Stimulated activated memory B cell treated with anti-CD40 and anti-IgM and Interleukin-4, amounts not matched to agents 10 μg/mL and 1 μg/mL and 100 μg/mL, for 72 hours (primary cell): ENCODE measurements at regions not wholly inside any gene's neighbourhood (a gene's known extent, or its start where the extent isn't known, plus 50 kb on each side); places are given as distances from the start of the nearest gene placed in this dataset.
A peak's percentile ranks its signal among the peaks of the same experiment; 100 is the strongest.

Experiments used
- ATAC-seq: fragments of 150-1000 bp; cut with Tn5 transposase; 2 replicates; pipeline ENCODE4 v1.10.0; 2021
- H3K27ac Mint-ChIP-seq: one replicate; pipeline ENCODE4 v1.8.0; 2022; ENCODE audit warnings: mild to moderate bottlenecking, mixed read lengths
- H3K27me3 Mint-ChIP-seq: one replicate; pipeline ENCODE4 v1.8.0; 2022; ENCODE audit warnings: mixed read lengths
- H3K36me3 Mint-ChIP-seq: one replicate; pipeline ENCODE4 v1.8.0; 2022; ENCODE audit warnings: mixed read lengths
- H3K4me1 Mint-ChIP-seq: one replicate; pipeline ENCODE4 v1.8.0; 2022; ENCODE audit warnings: mixed read lengths
- H3K4me3 Mint-ChIP-seq: one replicate; pipeline ENCODE4 v1.8.0; 2022; ENCODE audit warnings: mild to moderate bottlenecking, moderate library complexity, mixed read lengths
- H3K9me3 Mint-ChIP-seq: one replicate; pipeline ENCODE4 v1.8.0; 2022; ENCODE audit warnings: mixed read lengths

DNA sequence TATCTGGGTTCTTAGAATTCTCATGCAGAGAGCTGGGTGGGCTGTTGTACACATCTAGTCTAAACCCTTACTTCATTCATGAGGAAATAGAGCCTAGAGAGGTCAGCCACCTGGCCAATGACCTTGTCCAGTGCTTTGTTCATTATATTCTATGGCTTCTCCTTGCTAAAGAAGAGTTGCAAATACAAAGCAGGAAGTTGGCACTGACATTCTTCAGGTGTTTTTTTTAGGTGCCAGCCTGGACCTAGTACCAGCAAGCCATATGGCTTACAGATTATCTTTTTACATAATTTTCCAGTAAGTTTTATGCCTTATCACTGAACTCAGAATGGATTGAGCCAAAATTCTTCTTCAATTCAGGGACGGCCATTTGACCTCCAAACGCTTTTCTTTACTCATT is 54.7 kb upstream of the PGM2 start:
- no peaks in the 10 kb centered on the region for H3K36me3 Mint-ChIP-seq
- no peaks in the 10 kb centered on the region for H3K27me3 Mint-ChIP-seq
- H3K4me1 Mint-ChIP-seq, result no peaks in the 10 kb centered on the region
- ATAC-seq, result no peak
- H3K9me3 Mint-ChIP-seq, result no peaks in the 10 kb centered on the region
- H3K4me3 Mint-ChIP-seq, result no peak overlapping the region
- H3K27ac Mint-ChIP-seq, result no peak overlapping the region

DNA sequence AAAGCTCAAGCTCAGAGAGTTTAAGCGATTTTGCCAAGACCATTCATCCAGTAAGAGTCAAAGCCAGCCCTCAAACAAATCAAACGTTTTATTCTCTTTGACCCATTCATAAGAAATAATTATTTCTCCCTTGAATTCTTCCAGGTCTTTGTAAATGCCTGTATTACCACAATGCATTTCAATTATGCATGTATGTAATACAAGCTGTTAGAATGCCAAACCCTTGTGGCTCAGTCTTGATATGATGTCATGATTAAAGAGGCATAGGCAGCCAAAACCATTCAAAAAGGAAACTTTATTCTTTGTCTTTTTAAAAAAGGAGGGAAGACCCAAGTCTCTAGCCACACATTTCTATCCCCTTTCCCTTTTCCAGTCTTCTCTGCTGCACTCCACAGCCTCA is 56.5 kb upstream of the PGM2 start:
- Mint-ChIP-seq H3K27ac (no peak overlapping the region), H3K27me3 (no peaks in the 10 kb centered on the region), H3K4me1 (peaks cover 6% of the 10 kb centered on the region), H3K4me3 (no peak overlapping the region), H3K9me3 (no peaks in the 10 kb centered on the region), H3K36me3 (no peaks in the 10 kb centered on the region)
- ATAC-seq, result no peak

DNA sequence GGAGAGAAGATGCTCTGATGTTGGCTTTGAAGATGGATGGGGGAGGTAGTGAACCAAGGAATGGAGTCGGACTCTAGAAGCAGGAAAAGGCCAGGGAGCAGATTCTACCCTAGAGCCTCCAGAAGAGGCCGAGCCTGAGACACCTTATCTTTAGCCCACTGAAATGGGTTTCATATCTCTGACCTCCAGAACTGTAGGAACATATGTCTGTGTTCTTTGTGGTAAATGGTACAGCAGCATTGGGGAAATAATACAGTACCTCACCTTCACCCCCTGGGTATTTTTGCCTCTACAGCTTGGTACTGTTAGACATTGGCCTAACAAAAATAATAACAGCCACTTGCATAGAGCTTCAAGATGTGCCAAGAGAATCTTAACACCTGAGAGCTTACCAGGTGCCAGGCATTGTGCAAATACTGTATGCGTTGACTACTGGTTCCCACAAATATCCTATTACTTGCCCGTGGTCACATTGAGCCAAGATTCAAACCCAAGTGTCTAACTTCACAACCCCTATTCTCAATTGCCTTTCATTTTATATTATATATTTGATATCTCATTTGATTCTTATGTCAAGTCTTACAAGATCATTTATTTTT is 57.0 kb upstream of the PGM2 start:
- H3K4me3 Mint-ChIP-seq, result no peak overlapping the region
- H3K9me3 Mint-ChIP-seq, result no peaks in the 10 kb centered on the region
- H3K27ac Mint-ChIP-seq, result no peak overlapping the region
- H3K27me3 Mint-ChIP-seq, result no peaks in the 10 kb centered on the region
- H3K4me1 Mint-ChIP-seq, result peaks cover 6% of the 10 kb centered on the region
- ATAC-seq, result no peak
- H3K36me3 Mint-ChIP-seq, result no peaks in the 10 kb centered on the region

DNA sequence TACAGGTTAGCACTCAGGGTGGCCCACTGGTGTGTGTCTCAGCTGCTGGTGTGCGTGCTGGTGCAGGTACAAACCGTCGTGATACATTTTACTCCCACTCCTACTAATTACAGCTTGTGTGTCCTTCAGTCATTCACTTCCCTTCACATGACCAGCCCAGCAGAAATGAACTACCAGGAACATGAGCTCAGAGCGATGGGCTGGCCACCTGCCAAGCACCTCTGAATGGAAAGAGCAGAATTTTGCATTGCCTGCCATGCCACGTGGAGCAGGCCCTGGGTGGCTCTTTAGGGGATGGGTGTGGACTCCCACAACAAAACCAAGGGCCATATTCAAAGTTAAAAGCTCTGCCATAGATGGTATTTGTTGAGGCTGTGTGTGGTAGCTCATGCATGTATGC is 58.9 kb upstream of the PGM2 start:
- H3K27me3 Mint-ChIP-seq, result no peaks in the 10 kb centered on the region

DNA sequence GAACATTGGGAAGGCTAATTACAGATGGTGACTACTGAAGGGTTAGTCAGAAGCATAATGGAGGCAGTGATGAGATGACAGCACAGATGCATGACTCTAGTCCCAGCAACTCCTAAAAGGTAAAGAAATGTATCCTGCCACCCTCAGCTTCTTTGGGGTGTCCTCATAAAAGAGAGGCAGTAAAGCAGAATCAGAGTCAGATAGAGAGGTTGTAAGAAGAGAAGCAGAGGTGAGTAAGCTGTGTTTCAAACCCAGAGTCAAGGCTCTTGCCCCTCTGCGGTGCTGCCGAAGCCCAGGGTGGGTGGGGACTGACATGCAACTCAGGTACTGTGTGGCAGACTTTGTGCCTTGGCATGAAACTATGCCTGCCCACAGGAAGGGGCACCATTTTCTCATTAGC is 59.5 kb upstream of the PGM2 start:
- no peak for ATAC-seq
- H3K27ac Mint-ChIP-seq, result no peak overlapping the region
- H3K27me3 Mint-ChIP-seq, result no peaks in the 10 kb centered on the region
- H3K9me3 Mint-ChIP-seq, result no peaks in the 10 kb centered on the region
- H3K36me3 Mint-ChIP-seq, result no peaks in the 10 kb centered on the region
- peaks cover 6% of the 10 kb centered on the region for H3K4me1 Mint-ChIP-seq
- no peak overlapping the region for H3K4me3 Mint-ChIP-seq

More for the DNA sequence above, 58.9 kb upstream of the PGM2 start:
- H3K27ac Mint-ChIP-seq, result no peak overlapping the region
- no peaks in the 10 kb centered on the region for H3K36me3 Mint-ChIP-seq
- H3K4me3 Mint-ChIP-seq, result no peak overlapping the region
- H3K9me3 Mint-ChIP-seq, result no peaks in the 10 kb centered on the region
- H3K4me1 Mint-ChIP-seq, result peaks cover 6% of the 10 kb centered on the region
- ATAC-seq, result no peak

DNA sequence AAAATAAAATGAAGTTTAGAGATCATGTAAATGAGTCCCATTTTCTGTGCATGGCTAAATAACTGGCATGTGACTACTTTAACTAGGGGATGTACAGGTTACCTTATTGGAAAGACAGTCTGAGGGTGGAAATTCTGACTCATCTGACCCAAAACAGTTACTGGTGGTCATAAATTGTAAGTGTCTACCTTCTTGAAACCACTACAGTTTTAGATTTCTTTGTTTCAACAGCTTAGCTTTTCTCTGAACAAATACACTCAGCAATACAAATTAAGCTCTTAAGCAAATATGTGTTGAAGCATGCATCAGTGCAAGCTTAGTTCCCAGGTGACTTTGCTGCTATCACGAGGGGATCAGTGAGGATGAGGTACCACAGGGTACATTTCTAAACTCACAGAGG is 60.7 kb upstream of the PGM2 start:
- H3K27ac Mint-ChIP-seq, result no peak overlapping the region
- peaks cover 6% of the 10 kb centered on the region for H3K4me1 Mint-ChIP-seq
- ATAC-seq, result peak; percentile 47
- H3K4me3 Mint-ChIP-seq, result no peak overlapping the region
- H3K9me3 Mint-ChIP-seq, result no peaks in the 10 kb centered on the region
- no peaks in the 10 kb centered on the region for H3K36me3 Mint-ChIP-seq
- no peaks in the 10 kb centered on the region for H3K27me3 Mint-ChIP-seq

DNA sequence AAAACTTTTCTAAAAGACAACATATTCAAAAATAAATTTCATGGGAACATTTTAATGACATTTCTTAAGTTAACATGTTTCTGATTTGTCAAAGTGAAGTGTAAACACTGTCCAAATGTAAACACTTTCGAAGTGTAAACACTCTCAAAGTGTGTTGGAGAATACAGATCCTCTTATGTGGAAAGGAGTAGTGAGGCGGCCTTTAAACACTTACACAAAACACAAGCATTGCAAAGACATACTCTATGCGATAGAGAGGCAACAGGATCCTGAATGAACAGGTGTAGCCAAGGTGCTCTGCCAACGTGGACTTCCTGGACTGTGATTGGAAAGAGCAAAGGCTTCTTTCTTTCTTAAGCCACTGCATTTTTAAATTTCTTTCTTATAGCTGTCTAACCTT is 62.7 kb upstream of the PGM2 start:
- Mint-ChIP-seq H3K4me3 (no peak overlapping the region), H3K27me3 (no peaks in the 10 kb centered on the region), H3K36me3 (no peaks in the 10 kb centered on the region), H3K4me1 (peaks cover 6% of the 10 kb centered on the region), H3K27ac (no peak overlapping the region), H3K9me3 (no peaks in the 10 kb centered on the region)
- ATAC-seq, result no peak

DNA sequence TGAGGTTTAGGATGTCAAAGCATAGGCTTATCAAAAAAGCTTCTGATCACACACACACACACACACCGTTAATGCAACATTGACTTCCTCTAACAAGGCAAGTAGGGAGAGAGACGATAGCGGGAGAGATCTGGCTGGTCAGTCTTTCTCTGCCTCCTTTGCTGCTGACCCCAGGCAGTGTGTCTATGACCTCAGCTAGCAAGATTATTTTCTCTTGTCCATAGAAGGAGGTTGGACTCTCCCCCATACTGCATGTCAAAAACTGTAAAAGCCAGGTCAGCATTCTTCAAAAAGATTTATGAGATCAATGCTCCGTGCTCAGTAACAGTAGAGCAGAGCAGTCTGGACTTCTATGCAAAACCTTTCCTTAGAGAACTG is 63.5 kb upstream of the PGM2 start:
- H3K27me3 Mint-ChIP-seq, result no peaks in the 10 kb centered on the region

DNA sequence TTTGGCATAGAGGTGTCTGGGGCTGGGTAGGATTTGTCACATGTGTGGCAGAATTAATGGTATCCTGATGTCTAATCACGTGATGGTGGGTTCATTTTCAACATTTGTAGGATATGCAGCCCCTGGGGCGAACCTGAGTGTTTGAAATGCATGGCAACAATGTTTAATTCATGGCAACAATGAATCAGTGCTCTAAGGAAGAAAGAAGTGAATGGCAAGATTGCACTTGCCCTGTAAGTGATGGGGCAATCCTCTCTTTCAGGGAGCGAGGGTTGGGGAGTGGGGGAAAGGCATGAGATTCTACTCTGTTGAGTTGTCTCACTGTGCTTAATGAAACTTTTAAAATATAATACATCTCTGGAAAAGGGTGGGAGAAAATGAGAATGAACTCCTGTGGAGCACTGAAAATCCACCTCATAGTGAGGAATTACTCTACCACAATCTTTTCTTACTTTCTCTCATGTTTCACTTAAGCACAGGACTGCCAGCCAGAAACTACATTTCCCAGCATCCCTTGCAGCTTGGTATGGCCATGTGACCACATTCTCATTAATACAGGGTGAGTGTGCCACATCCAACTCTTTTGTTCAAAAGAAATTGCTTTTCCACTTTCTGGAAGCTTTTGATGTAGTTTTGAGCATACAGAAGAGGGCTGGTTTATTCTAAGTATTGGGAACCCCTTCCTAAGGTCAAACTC is 64.0 kb upstream of the PGM2 start:
- H3K36me3 Mint-ChIP-seq, result no peaks in the 10 kb centered on the region
- H3K27me3 Mint-ChIP-seq, result no peaks in the 10 kb centered on the region
- no peak overlapping the region for H3K4me3 Mint-ChIP-seq
- H3K4me1 Mint-ChIP-seq, result peaks cover 16% of the 10 kb centered on the region
- H3K27ac Mint-ChIP-seq, result no peak overlapping the region
- H3K9me3 Mint-ChIP-seq, result no peaks in the 10 kb centered on the region
- ATAC-seq, result no peak

More for the DNA sequence above, 63.5 kb upstream of the PGM2 start:
- H3K4me3 Mint-ChIP-seq, result no peak overlapping the region
- no peak for ATAC-seq
- no peaks in the 10 kb centered on the region for H3K9me3 Mint-ChIP-seq
- no peaks in the 10 kb centered on the region for H3K36me3 Mint-ChIP-seq
- H3K4me1 Mint-ChIP-seq, result peaks cover 11% of the 10 kb centered on the region
- H3K27ac Mint-ChIP-seq, result no peak overlapping the region

DNA sequence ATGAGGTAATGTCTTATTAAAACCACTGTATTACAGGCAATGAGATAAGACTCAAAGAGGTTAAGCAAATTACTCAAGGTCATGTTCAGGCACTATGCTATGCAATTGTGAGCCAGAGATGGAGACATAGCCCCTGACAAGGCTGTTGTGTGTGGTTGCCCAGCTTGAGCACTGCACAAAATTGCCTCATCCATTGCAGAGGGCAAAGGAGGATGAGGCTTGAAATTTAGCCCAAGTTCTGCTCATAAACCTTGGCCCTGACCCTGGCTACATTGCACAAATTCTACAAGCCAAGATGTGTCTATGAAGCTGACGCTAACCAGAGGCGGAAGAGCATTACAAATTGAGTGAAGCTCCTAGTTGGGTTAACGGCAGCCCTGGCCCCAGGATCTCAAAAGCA is 65.6 kb upstream of the PGM2 start:
- no peaks in the 10 kb centered on the region for H3K36me3 Mint-ChIP-seq
- H3K4me1 Mint-ChIP-seq, result peaks cover 15% of the 10 kb centered on the region
- H3K27ac Mint-ChIP-seq, result no peak overlapping the region
- H3K9me3 Mint-ChIP-seq, result no peaks in the 10 kb centered on the region
- no peaks in the 10 kb centered on the region for H3K27me3 Mint-ChIP-seq
- no peak for ATAC-seq
- H3K4me3 Mint-ChIP-seq, result no peak overlapping the region

DNA sequence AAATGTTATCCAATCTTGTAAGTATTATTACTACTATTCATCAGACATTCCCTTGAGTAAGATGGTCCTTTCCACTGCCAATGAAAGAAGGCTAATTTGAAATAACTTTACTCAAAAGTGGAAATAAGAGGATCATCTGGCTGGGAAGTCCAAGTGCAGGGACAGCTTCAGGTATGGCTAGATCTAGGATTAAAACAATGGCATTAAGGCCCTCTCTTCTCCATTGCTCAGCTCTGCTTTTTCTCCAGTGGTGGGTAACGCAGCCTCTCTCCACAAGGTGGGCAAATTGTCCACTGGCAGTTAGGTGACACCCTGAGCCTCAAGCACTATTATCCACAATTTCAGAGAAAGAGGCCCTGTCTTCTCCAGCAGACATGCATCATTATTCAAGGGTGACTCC is 66.7 kb upstream of the PGM2 start:
- Mint-ChIP-seq H3K36me3 (no peaks in the 10 kb centered on the region), H3K27me3 (no peaks in the 10 kb centered on the region), H3K4me3 (no peak overlapping the region), H3K27ac (no peak overlapping the region), H3K4me1 (peaks cover 13% of the 10 kb centered on the region), H3K9me3 (no peaks in the 10 kb centered on the region)
- no peak for ATAC-seq

DNA sequence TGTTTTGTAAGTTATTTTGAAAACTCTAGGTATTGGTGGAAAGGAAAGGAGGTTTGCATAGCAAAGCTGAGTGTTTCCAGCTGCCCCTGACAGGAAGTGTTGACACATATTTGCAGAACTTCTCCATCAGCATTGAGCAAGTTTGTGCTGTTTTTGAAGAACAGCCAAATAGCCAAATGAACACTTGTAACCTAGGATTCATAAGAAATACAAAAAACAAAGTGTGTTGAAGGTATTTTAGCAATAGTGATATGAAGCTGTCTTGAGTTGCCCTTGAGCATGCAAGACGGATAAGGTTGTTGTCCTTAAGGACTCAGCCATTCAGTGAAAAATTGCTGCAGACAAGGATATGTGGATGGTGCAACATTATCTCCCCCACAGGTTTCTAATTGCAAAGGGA is 68.3 kb upstream of the PGM2 start:
- peaks cover 23% of the 10 kb centered on the region for H3K4me1 Mint-ChIP-seq

DNA sequence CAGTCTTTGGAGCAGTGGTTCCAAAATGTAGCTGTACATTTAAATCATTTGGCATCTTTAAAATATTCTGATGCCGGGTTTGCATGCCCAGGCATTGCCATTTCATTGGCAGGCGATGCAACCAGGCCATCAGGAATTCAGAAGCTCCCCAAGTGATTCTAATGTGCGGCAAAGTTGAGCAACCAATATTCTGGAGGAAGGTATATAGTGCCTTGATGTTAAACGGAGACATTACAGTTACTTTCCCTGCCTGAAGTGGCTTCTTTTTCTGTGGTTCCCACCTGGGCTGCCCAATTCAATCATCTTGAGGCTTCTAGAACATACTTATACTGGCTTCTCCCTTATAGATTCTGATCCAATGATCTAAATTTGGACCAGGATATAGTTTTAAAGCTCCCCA is 68.7 kb upstream of the PGM2 start:
- Mint-ChIP-seq H3K27ac (no peak overlapping the region), H3K4me1 (peaks cover 23% of the 10 kb centered on the region), H3K4me3 (no peak overlapping the region), H3K36me3 (no peaks in the 10 kb centered on the region), H3K27me3 (no peaks in the 10 kb centered on the region), H3K9me3 (no peaks in the 10 kb centered on the region)
- ATAC-seq, result no peak

More for the DNA sequence above, 68.3 kb upstream of the PGM2 start:
- no peaks in the 10 kb centered on the region for H3K27me3 Mint-ChIP-seq
- no peak for ATAC-seq
- H3K4me3 Mint-ChIP-seq, result no peak overlapping the region
- no peaks in the 10 kb centered on the region for H3K9me3 Mint-ChIP-seq
- H3K27ac Mint-ChIP-seq, result no peak overlapping the region
- H3K36me3 Mint-ChIP-seq, result no peaks in the 10 kb centered on the region

DNA sequence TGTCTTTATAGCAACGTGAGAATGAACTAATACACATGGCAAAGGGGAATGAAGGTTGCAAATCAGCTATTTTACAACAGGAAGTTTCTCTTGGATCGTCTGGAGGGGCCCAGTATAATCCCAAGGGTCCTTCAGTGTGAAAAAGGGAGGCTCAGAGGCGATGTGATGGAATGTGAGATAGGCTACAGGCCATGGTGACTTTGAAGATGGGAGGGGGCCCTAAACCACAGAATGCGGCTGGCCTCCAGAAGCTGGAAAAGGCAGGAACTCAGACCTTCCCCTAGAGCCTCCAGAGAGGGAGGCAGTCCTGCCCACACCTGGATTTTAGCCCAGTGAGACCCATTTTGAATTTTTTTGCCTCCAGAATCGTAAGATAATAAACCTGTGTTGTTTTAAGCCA is 69.4 kb upstream of the PGM2 start:
- H3K36me3 Mint-ChIP-seq, result no peaks in the 10 kb centered on the region
- peaks cover 23% of the 10 kb centered on the region for H3K4me1 Mint-ChIP-seq
- no peak overlapping the region for H3K4me3 Mint-ChIP-seq
- H3K9me3 Mint-ChIP-seq, result no peaks in the 10 kb centered on the region
- no peak overlapping the region for H3K27ac Mint-ChIP-seq
- ATAC-seq, result no peak
- H3K27me3 Mint-ChIP-seq, result no peaks in the 10 kb centered on the region

DNA sequence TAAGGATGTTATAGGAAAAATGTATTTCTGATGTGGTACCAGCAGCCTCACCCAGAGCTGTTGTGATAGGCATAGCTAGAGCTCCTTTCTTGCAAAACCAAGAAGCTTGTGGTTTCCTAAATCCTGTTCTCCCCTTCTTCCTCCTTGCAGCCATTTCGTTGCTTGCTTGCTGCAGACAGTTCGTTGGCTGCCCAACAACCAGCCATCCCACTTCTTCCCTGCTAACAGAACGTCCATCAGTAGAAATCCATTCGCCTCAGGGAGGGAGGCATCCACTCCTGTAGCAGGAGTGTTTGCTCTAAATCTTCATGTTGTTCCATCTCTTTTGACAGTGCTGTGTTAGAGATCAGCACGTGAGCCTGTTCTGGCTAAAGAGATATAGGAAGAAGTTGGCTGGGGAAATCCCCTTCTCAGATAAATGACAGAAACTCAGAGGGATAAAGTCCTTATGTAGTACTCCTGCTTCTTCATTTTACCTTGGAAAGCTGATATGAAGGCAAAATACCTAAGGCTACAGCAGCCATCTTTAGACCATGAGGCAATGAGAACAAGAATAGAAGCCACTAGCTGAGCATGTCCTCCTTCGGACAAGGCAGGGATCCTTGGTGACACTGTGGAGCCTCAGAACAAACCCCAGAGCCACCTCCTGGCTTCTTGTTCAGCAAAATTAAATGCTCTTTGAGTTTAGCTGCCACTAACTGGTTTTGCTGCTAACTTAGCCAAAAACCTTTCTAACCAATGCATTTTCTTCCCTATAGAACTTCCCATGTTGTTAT is 68.4 kb upstream of the RELL1 start:
- no peak overlapping the region for H3K27ac Mint-ChIP-seq
- no peaks in the 10 kb centered on the region for H3K27me3 Mint-ChIP-seq
- H3K36me3 Mint-ChIP-seq, result no peaks in the 10 kb centered on the region
- no peak for ATAC-seq
- peaks cover 33% of the 10 kb centered on the region for H3K4me1 Mint-ChIP-seq
- H3K9me3 Mint-ChIP-seq, result no peaks in the 10 kb centered on the region
- H3K4me3 Mint-ChIP-seq, result peak overlapping the region; percentile 44
